Erythroblast (primary cell): ENCODE measurements at regions not wholly inside any gene's neighbourhood (a gene's known extent, or its start where the extent isn't known, plus 50 kb on each side); places are given as distances from the start of the nearest gene placed in this dataset.

Experiments used
- GATA1 ChIP-seq: IDR thresholded peaks from 2 replicates; pipeline ENCODE4 v1.6.1; 2011; ENCODE audit warnings: low read depth, mild to moderate bottlenecking, control low read depth, low read length, moderate library complexity
- POLR2A ChIP-seq: IDR thresholded peaks from 2 replicates; pipeline ENCODE4 v1.6.1; 2011; ENCODE audit warnings: mild to moderate bottlenecking, low read length

GRCh38 chr22:46057246-46058090 lies 80.5 kb upstream of the WNT7B start:
- no peak for TF ChIP-seq POLR2A
- TF ChIP-seq GATA1 = no peak
